ENCODE measurements at regions not wholly inside any gene's neighbourhood (a gene's known extent, or its start where the extent isn't known, plus 50 kb on each side); places are given as distances from the start of the nearest gene placed in this dataset.
"Not testable (repeated sequence)": the region's sequence is repeated elsewhere in the genome, so short reads cannot be mapped to it uniquely, and the experiment has no call there.

GRCh38 chr9:42365244-42365945 is 181.9 kb downstream of the SPATA31A6 start:
- TF ChIP-seq POLR2A, POLR2AphosphoS5 (IDR thresholded peaks at IDR 0.05): not testable (repeated sequence)
- TF ChIP-seq, protein P1, sequence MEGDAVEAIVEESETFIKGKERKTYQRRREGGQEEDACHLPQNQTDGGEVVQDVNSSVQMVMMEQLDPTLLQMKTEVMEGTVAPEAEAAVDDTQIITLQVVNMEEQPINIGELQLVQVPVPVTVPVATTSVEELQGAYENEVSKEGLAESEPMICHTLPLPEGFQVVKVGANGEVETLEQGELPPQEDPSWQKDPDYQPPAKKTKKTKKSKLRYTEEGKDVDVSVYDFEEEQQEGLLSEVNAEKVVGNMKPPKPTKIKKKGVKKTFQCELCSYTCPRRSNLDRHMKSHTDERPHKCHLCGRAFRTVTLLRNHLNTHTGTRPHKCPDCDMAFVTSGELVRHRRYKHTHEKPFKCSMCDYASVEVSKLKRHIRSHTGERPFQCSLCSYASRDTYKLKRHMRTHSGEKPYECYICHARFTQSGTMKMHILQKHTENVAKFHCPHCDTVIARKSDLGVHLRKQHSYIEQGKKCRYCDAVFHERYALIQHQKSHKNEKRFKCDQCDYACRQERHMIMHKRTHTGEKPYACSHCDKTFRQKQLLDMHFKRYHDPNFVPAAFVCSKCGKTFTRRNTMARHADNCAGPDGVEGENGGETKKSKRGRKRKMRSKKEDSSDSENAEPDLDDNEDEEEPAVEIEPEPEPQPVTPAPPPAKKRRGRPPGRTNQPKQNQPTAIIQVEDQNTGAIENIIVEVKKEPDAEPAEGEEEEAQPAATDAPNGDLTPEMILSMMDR (IDR thresholded peaks at IDR 0.05): not testable (repeated sequence)

Data from sigmoid colon (tissue), 4 donors.